HG03159 (cell line): ENCODE measurements at regions not wholly inside any gene's neighbourhood (a gene's known extent, or its start where the extent isn't known, plus 50 kb on each side); places are given as distances from the start of the nearest gene placed in this dataset.
A peak's percentile ranks its signal among the peaks of the same experiment; 100 is the strongest.
"Not testable (repeated sequence)": the region's sequence is repeated elsewhere in the genome, so short reads cannot be mapped to it uniquely, and the experiment has no call there.

Source experiments
- ATAC-seq: cut with Tn5 transposase; IDR thresholded peaks from one replicate; pipeline ENCODE4 v1.9.1; 2021; ENCODE audit warnings: mild to moderate bottlenecking, moderate library complexity; ENCODE audit not compliant: unreplicated experiment

DNA sequence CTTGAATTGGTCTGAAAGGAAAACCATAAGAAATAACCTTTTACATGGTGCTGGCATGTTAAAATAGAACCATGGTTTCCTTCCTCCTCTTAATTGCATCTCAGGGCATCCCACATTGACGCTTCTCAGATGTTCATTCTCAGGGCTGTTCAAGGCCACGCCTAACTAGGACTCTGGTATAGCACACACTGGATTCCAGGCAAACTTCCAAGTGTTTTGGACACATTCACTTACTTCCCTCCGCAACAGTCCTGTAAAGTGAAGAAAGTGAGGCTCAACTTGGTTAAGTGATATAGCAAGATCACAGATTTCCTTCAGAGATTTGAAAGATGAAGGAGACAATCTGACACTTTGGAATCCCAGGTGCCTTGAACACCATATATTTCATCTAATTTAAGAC, 244.8 kb downstream of the DUSP10 start:
- ATAC-seq: no peak

GRCh38 chr1:221503268-221503667, 238.6 kb downstream of the DUSP10 start:
- no peak for ATAC-seq

- ATAC-seq: peak; percentile 61
These were observed 232.1 kb downstream of the DUSP10 start for GRCh38 chr1:221509575-221510355.

DNA sequence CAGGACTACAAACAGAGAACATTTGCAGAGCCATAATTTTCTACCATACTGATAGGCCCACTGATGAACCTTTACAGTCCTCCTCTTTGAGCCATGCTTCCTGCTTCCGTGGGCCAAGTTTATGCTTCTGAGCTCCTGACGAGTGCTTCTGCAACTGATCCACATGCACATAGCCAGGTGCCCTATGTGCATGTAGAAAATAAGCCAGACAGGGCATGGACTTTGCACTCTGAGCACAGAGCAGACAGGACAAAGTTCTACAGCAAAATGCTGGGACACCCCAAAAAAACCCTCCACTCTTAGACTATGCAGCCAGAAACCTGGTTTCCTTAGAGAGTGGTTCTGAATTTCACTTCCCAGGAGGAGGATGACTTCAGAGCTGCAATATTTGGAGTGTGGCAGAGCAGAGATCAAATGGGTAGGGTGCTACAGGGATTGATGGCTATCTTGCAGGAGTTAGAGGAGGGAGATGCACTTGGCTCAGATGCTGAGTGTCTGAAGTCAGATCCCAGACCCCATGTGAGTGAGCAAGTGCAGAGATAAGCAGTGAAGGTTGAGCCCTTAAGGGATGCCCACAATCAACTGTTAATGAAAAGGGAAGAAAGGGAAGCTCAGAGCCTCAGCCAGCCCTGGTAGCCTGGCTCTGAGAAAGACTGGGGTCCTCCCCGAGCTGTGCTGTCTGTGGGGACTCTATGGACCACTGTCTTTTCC, 230.9 kb downstream of the DUSP10 start:
- ATAC-seq: no peak

- no peak for ATAC-seq
These were observed 230.1 kb downstream of the DUSP10 start for GRCh38 chr1:221511797-221512196.

- ATAC-seq: no peak
These were observed 227.1 kb downstream of the DUSP10 start for GRCh38 chr1:221514806-221515205.

GRCh38 chr1:221515496-221515895, 226.4 kb downstream of the DUSP10 start:
- ATAC-seq: no peak

DNA sequence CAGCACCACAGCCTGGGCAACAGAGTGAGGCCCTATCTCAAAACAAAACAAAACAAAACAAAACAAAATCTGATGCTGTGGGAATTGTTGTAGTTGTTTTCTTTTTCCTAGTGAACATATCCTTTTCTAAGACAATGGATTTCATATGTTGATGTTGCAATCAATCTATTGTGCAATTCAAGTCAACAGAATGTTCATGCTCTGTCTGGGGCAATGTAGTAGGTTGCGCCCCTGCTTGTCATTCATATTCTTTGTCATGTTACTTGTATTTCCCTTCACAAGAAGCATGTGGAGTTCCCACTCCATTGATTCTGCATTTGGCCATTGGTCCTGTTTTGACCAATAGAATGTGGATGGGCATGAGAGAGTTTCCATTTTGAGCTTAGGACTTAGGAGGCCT, 223.9 kb downstream of the DUSP10 start:
- no peak for ATAC-seq

- no peak for ATAC-seq
These were observed 221.6 kb downstream of the DUSP10 start for GRCh38 chr1:221520250-221520649.

DNA sequence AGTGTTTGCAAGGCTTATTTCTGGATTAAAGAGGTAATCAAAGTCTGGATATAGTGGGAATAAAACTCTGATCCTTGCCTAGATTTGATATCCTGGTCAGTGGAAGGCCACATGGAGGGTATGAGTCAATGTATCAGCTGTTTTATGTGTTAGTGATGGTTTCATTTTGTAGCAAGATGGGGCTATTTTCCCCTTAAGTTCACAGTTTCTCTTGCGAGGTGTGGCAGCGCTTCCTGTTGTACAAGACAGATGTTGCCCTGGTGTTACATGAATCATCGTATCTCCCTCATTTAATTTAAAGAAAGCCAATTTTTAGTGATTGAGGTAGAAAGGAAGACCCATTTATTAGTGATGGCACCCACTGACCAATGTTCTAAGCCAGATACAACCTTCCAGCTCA, 220.2 kb downstream of the DUSP10 start:
- ATAC-seq: no peak

- no peak for ATAC-seq
These were observed 219.4 kb downstream of the DUSP10 start for GRCh38 chr1:221522529-221522940.

DNA sequence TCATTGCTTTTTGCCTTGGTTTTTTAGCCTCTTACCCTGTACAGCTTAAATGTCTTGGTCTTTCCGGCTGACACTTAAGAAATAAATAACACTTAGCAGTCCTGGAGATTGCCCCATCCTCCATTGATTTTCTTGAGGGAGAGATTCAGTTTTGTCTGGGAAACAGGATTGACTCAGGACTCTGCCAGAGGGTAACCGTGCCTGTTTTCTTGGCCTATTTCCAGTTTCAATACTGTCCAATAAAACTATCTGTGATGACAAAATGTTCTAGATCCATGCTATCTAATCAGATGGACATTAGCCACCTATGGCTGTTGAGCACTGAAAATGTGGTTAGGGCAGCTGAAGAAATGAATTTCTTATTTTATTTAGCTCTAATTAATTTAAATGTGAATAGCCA, 216.1 kb downstream of the DUSP10 start:
- no peak for ATAC-seq

DNA sequence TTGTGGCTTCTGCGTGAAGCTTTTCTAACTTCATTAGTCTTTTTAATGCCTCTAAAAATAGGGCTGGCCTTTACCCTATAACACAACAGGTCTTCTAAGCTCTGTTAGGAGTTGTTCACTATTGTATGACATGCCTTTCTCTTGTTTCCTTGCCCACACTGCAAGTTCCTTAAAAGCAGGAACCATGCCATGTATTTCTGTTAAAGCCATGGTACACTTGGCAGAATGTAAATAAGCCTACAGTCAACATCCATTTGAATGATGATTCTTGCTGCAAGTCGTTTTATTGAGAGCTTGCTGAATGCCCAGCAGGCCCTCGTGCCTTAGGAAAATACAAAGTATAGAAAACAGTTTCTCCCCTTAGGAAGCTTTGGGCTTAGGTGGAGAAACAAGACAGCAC, 214.6 kb downstream of the DUSP10 start:
- no peak for ATAC-seq

GRCh38 chr1:221527886-221528624, 213.8 kb downstream of the DUSP10 start:
- ATAC-seq: no peak

GRCh38 chr1:221530159-221530558, 211.7 kb downstream of the DUSP10 start:
- ATAC-seq: not testable (repeated sequence)

DNA sequence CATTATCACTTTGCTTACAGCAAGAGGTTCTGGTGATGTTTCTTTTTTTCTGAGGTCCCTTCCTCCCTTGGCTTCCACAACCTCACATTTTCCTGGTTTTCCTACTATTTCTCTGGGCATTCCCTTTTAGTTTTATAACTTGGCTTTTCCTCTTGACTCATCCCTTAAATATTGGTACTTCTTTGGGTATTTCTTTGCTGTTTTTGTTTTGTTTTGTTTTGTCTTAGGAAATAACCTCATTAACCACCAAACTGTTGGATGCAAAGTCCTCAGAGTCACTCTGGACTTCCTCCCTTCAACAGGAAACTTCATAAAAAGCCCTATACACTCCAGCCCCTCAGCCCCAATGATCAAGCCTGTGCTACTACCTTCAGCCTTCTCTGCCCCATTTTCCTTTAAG, 211.1 kb downstream of the DUSP10 start:
- ATAC-seq: no peak

GRCh38 chr1:221532071-221532773, 209.7 kb downstream of the DUSP10 start:
- no peak for ATAC-seq

GRCh38 chr1:221541296-221541695, 200.6 kb downstream of the DUSP10 start:
- ATAC-seq: no peak

- ATAC-seq: no peak
These were observed 198.3 kb downstream of the DUSP10 start for GRCh38 chr1:221543529-221544120.

- ATAC-seq: no peak
These were observed 192.9 kb downstream of the DUSP10 start for GRCh38 chr1:221548942-221549341.

DNA sequence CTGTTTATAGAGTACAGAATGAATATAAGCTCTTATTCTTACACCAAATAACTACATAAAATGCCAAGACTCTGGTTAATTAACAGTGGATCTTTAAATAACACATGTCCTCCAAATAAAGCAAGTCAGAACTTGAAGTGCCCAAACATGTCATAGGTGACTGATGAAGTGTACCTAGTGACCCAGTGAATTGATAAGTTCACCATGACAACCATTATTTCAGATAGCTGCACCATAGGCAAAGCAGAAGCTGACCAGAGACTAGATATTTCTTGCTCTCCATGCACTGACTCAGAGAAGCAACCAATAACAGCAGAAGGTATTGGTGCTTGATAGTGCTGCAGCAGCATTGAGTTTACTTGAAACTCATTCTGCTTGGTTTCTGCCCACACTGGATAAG, 192.1 kb downstream of the DUSP10 start:
- no peak for ATAC-seq
